ENCODE measurements at regions not wholly inside any gene's neighbourhood (a gene's known extent, or its start where the extent isn't known, plus 50 kb on each side); places are given as distances from the start of the nearest gene placed in this dataset.

GRCh38 chrX:40835526-40835925, 100.2 kb upstream of the MED14 start:
- TF ChIP-seq CTCF (conservative IDR thresholded peaks at IDR 0.05; ENCODE audit: low read length), result no peak
- no peak overlapping the region for H3K4me3 ChIP-seq (ENCODE audit: low read length)
- DNase-seq (ENCODE audit: low read depth), result no peak

GRCh38 chrX:40843643-40844042, 108.3 kb upstream of the MED14 start:
- DNase-seq (ENCODE audit: low read depth), result no peak
- H3K4me3 ChIP-seq (ENCODE audit: low read length), result no peak overlapping the region
- TF ChIP-seq CTCF (conservative IDR thresholded peaks at IDR 0.05; ENCODE audit: low read length), result no peak

- H3K4me3 ChIP-seq (ENCODE audit: low read length), result no peak overlapping the region
- no peak for DNase-seq (ENCODE audit: low read depth)
- no peak for TF ChIP-seq CTCF (conservative IDR thresholded peaks at IDR 0.05; ENCODE audit: low read length)
Observed at GRCh38 chrX:40844471-40844870, 109.1 kb upstream of the MED14 start.

- no peak for TF ChIP-seq CTCF (conservative IDR thresholded peaks at IDR 0.05; ENCODE audit: low read length)
- DNase-seq (ENCODE audit: low read depth), result peak; percentile 95
- peak overlapping the region; percentile 26 for H3K4me3 ChIP-seq (ENCODE audit: low read length)
Observed at GRCh38 chrX:40845331-40845911, 110.1 kb upstream of the MED14 start.

- DNase-seq (ENCODE audit: low read depth), result peak; percentile 59
- H3K4me3 ChIP-seq (ENCODE audit: low read length), result no peak overlapping the region
- TF ChIP-seq CTCF (conservative IDR thresholded peaks at IDR 0.05; ENCODE audit: low read length), result no peak
Observed at GRCh38 chrX:40849906-40850823, 114.8 kb upstream of the MED14 start.

- H3K4me3 ChIP-seq (ENCODE audit: low read length), result no peak overlapping the region
- DNase-seq (ENCODE audit: low read depth), result no peak
- no peak for TF ChIP-seq CTCF (conservative IDR thresholded peaks at IDR 0.05; ENCODE audit: low read length)
Observed at GRCh38 chrX:40852586-40852985, 117.2 kb upstream of the MED14 start.
